NCI-H526 (cell line): ENCODE measurements at regions not wholly inside any gene's neighbourhood (a gene's known extent, or its start where the extent isn't known, plus 50 kb on each side); places are given as distances from the start of the nearest gene placed in this dataset.
A peak's percentile ranks its signal among the peaks of the same experiment; 100 is the strongest.

Source experiments
- DNase-seq, 2 experiments: peaks; one replicate each; lab custom pipeline; 2025; lab: John Stamatoyannopoulos, UW

DNA sequence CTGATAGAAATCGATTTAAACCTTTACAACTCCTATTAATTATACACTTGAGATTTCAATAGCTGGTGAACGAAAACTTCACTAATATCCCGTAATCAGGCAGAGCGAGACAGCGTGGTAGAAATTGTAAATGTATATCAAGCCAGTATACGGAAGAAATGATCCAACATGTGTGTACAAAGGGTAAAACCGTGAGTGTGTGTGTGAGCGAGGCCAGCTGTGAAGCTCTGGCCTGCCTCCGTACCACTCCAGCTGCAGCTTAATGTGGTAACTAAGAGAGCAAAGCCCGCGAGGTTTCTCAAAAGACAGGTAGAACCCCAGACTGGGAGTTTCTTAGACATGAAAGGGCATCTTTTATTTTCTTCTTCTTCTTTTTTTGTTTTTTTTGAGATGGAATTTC, 52.3 kb upstream of the ZNF516 start:
- DNase-seq, result peak in 1 of 2 experiments; percentile 29

DNA sequence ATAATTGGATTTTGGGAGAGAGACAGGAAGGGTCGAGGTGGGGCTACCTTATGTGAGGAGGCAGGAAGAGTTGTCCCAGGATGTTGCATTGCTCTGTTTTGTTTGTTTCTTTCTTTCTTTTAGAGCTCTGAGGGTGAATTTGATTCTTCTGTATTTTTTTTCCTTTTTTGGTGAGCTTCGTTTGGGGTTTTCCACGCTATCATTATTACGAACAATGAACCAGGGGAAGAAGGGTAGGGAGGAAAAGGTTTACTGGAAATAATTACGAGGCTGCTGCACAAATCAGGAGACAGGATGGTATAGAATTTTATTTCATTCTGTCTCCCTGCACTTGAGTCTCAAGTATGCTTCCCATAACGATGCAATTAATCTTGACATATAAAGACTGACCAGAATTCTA, 51.4 kb upstream of the ZNF516 start:
- no peak for DNase-seq

DNA sequence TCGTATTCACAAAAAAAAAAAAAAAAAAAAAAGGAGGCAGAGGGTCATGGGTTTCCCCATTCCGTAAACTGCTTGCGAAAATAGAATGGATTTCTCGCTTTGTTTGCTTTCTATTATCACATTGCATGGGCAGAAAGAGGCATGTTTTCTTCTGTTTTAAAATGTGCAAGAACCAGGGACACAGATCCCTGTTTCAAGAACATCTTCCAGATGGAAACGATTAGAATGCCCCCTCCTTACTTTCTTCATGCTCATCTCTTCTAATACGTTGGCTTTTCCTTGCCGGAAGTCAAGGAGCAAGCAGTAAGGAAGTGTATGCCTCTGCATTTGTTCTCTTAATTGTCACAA, 51.0 kb upstream of the ZNF516 start:
- no peak for DNase-seq

DNA sequence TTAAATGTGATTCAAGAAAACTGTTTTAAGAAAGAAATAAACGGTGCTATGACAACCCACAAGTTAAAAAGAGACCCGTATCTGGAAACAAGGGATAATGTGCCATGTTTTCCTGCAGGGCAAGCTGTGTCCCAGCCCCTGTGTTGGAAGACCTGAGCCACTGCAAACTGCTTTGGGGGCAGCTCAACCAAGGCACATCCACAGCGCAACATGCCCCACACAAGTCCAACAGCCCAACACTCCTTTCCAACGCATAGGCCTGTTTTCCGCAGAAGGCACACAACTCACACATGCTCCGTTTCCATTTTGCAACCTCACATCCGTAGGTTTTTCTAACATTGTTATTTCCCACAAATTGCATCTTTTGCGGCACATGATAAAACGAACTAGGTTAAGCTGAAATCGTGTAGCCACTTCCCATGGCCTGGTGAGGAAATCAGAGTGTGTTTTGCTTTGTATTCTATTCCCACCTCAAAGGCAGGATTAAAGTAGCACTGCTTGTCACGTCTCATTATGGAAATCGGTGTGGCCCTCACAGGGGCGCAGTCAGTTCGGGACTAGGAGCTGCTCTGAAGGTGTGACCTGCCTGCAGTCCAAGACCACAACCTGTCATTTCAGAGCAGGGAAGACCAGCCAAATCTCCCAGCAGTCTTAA, 50.5 kb upstream of the ZNF516 start:
- DNase-seq, result no peak

DNA sequence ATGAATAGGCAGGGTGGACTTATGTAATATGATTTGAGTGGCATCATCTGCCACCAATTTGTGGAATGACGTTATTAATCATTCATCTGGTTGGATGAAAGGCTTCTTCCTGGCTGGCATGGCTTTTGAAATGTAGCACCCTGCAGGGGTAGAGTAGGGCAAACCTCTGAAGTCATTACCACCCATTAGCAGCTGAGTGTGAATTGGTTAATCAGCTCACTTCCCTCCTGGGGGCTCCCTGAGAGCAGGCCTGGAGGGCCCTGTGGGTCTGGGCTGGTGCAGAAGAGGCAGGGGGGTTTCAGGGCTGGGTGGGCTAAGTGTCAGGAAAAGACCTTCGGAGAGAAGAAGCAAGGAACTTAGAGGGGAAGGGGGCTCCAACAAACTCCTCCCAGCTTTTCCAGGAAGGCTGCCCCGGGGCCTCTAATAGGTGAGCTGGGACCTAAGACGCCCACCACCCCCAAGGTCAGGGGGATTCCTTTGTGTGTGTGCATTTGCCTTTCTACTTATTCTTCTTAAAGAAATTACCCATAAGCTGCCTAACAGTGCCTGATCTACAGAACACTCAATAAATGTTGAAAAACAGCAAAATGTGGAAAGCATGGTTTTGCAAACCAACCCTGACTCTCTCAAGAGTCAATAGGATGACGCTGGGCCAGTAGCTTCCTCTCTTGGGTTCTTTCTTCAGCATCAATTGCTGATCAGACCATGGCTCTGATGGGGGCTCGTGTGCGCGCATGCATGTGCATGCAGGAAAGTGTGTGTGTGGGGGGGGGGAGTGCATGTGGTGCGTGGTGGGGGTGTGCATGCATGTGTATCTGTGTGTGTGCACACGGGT, 49.7 kb upstream of the ZNF516 start:
- DNase-seq, result no peak
